Ramos (cell line): ENCODE measurements at regions not wholly inside any gene's neighbourhood (a gene's known extent, or its start where the extent isn't known, plus 50 kb on each side); places are given as distances from the start of the nearest gene placed in this dataset.
"Not testable (repeated sequence)": the region's sequence is repeated elsewhere in the genome, so short reads cannot be mapped to it uniquely, and the experiment has no call there.

ENCODE experiments used
- in situ Hi-C: fragments of 300-500 bp; cut with MboI; formaldehyde crosslinking; loops from one replicate; pipeline ENCODE4 v1.14.3; 2022; ENCODE audit warnings: low sequenced_read_pairs; ENCODE audit not compliant: unreplicated experiment

DNA sequence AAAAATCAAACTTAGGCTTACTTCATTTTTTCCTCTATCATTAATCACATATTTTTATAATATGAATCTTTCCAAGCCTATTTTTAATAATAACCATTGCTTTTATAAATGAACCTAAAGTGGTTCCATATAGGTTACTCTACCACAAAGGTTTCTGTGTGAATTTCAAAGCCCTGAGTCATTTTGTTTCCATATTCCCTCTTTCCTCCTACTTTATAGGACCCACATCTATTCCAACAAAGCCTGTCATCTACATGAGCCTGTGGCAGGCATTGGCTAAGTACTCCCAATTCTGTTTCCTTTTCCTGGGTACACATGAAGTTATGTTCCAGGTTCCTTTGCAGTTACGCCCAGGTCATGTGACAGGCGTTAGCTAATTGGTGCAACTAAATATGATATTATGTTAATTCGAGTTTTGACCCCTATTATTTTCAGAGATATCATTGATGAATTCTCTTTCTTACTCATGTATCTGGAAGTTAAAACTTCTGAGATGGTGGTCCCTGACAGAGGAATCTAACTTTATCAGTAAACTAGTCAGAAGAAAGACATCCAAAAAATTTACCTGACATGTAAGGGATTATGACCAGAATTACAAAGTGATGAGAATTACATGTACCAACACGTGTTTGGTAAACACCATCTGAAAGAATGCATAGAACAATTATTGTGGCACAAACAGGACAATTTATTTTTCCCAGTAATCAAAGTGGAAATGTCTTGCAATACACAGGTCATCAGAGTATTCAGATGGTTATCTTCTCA, 1264.0 kb upstream of the CNTN5 start:
- in situ Hi-C loops: no loop called here

DNA sequence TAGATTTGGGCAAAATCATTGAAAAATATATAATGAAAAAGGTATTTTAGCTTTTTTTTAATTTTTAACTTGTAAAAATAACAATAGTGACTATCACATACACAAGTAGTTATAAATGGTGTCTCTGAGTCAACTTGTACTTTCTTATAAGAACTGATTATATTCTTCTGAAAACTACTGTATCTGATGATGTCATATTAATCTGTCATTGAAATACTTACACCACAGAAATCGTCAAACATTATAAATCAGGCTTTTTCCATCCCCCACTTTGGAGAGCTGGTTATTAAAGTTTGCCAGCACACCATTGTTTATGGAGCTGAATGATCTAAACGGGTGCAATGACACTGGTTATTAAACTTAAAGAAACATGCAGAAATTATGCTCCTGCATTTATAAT, 1259.6 kb upstream of the CNTN5 start:
- in situ Hi-C loops: no loop called here

DNA sequence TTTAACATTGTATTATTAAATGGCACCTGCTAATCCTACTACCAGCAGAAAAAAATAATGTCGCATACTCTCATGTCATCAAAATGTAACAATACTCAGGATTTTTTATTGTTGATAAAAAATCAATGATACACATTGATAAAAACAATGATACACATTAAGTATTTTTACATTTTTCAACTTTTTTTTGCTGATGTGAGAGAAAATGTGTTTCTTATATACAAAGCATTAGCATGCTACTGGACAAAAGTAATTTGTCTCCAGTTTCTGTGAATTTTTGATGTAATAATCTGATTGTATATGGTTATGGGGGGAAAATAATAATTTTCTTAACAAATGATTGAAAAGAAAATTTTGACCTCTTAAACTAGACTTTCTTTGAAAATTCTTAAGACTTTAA, 1256.6 kb upstream of the CNTN5 start:
- in situ Hi-C loops: no loop called here

DNA sequence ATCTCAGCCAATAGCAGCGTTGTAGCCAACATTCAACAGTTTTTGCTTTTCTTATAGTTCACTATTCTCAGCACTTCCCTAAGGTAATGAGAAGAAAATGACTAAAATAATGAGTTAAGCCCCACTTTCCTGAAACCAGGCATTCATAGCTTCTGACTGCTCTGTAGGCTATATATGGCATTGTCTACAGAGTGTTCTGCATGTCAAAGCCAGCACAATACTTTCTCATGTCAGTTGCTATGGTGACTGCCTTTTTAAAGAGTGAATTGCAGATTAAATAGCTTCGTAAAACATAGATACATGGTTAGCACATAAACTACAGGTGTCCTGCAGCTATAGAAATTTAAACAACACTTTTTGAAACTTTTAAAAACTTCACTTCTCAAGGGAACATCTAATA, 1256.1 kb upstream of the CNTN5 start:
- in situ Hi-C loops: no loop called here

DNA sequence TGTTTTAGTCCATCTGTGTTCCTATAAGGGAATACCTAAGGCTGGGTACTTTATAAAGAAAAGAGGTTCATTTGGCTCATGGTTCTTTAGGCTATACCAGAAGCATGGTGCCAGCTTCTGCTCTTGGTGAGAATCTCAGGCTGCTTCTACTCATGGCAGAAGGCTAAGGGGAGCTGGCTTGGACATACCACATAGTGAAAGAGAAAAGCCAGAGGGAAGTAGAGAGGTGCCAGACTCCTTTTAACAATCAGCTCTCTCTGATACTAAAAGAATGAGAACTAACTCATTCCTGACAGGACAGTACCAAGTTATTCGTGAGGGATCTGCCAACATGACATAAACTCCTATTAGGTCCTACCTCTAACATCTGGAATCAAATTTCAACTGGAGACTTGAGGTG, 1250.2 kb upstream of the CNTN5 start:
- in situ Hi-C loops: no loop called here

DNA sequence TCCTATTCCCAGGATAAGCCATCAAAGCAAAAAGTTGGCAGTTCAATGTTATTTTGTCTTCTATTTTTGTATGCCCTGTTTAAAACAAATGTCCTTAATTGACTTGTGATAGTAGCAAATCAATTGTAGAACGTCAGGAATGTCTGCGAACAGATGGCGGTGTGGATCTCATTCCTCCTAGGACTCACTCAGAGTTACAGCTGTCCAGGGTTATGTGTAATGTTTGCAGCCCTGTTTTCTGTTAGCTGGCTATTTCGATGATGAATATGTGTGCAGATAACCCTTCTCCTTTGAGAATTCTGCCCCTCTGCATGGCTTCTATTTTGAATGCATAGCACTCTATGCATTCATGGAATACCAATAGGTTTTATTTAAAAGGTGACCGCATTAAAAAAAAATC, 1248.0 kb upstream of the CNTN5 start:
- in situ Hi-C loops: no loop called here

DNA sequence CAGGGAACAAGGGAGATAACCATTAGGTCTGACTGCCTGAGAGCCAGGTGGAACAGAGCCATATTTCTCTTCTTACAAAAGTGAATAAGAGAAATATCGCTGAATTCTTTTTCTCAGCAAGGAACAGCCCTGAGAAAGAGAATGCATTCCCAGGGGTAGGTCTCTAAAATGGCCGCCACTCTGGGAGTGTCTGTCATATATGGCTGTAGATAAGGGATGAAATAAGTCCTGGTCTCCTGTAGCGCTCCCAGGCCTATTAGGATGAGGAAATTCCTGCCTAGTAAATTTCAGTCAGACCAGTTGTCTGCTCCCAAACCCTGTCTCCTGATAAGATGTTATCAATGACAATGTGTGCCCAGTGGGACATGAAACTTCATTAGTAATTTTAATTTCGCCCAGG, 1236.4 kb upstream of the CNTN5 start:
- in situ Hi-C loops: not testable (repeated sequence)

DNA sequence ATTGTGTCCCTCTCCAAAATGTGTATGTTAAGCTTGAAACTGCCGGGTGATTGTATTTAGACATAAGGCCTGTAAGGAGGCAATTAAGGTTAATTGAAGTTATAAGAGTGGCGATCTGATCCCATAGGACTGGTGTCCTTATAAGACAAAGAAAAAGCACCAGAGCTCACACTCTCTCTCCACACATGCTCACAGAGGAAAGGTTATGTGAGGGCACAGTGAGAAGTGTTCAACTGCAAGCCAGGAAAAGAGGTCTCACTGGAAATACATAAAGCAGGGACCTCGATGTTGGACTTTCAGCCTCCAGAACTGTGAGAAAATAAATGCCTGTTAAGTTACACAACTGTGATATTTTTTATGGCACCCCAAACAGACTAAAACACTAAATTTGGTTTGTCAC, 1233.8 kb upstream of the CNTN5 start:
- in situ Hi-C loops: no loop called here

DNA sequence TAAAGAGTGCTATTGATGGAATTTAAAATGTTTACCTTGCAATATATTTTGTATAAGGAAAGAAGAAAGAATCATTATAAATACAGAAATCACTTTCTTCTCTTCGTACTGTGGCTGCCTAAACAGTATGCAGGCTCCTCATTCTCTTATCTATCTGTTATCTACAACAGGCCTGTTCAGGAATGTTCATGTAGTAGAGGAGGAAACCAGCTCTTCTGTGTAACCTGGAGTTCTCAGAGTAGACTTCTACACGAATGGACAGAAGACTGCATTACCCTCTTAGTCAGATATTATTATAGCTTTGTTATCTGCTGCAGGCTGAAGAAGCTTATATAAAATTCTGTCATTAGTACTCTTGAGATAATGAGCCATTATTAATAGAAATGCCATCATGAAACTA, 1225.9 kb upstream of the CNTN5 start:
- in situ Hi-C loops: no loop called here

DNA sequence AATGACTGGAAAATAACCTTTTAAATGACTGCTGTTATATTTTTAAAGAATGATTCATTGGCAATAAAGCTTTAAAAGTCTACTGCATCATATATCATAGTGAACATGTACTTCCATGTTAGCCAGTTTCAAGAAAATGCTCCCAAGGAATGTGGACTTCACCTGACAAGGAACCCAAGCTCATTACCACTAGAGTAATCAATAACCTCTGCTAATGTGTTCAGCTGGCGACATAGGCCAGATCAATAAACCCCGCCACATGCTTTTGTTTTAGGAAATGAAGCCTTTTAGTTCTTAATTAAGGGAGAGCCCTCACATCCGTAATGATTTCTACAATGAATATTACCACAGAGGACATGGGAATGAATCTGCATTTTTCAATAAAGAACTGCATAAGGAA, 1219.9 kb upstream of the CNTN5 start:
- in situ Hi-C loops: no loop called here

DNA sequence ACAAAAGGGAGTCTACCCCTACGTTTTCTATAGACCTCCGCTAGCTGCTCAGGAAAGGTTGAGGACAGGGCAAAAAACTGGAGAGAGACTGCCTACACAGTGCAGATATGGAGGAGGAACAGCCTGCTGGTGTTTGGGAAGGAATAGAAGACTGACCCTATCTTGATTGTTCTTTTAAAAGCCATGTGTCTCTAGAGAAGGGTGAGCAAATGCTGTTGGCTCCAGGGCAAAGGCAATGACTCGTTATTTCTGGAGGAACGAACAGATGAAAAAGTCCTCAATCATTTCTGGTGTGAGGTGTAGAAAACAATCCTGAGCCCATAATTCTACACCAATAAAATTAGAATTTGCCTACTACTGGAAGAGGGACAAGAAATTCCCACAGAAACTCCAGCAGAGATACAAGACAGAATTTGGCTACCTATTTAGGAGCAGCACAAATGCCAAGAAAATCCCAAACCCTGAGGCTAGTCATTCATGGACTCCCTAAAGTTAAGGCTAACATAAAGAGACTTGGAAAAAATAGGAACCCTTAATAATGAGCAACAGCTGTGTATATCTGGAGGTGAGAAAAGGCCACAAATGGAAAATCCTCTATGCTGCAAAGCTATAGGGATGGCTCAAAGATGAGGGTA, 1206.3 kb upstream of the CNTN5 start:
- in situ Hi-C loops: no loop called here

DNA sequence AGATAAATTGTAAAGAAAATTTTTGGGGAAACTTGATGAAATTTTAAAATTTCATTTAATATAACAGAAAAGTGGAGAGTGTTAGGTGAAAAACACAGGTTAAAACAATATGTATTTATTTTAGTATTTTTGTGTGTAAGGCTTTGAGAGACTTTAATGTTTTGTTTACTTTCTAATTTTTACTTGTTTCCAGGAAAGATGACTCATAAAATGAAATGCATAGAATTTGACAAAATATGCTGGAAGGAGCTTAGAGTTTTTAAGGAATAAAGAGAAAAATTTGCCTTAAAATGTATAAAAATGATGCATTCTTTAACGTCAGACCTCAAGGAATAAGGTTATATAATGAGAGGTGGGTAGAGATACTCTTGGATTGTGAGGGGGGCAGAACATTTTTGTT, 1205.1 kb upstream of the CNTN5 start:
- in situ Hi-C loops: no loop called here

DNA sequence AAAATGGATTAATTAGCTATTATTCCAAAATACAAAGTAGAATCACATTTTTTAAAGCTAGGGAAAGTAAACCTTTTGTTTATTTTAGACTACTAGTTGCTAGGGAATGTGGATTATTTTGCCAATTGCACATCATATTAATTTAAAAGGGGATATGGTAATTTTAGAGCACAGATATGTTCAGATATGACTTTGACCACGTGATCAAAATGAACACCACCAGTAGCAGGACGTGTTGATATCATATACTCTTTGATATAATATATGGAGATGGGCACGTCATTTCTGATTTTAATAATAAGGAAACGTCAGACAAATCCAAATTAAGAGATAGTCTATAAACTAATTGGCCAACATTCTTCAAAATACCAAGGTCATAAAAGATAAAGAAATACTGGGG, 1188.3 kb upstream of the CNTN5 start:
- in situ Hi-C loops: no loop called here

DNA sequence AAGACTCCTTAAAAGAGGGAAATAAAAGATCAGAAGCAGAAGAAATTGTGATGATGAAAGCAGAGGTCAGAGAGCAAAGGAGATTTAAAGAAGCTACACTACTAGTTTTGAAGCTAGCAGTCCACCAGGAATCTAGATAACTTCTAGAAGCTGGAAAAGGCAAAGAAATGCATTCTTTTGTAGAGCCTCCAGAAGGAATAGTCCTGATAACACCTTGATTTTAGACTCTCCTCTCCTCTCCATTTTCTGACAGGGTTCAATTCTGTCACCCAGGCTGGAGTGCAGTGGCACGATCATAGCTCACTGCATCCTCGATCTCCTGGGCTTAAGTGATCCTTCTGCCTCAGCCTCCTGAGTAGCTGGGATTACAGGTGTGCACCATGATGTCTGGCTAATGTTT, 1187.3 kb upstream of the CNTN5 start:
- in situ Hi-C loops: no loop called here

DNA sequence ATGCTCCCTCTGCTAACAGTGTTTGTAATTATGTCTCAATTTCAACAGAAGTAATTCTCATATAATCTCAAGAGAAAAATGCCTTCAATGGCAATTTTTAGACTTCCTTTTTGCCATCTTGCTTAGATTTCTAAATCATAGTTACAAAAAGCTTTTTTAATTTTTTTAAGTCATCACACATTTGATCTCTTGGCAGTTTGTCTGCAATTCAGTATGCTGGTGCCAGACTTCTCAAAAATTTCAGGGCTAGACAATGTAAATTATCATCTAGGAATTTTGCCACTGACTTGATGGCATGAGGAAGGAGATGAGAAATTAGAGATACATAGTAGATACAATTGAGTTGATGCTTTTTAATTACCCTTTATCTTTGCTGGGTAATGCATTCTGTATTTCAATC, 1176.7 kb upstream of the CNTN5 start:
- in situ Hi-C loops: no loop called here

DNA sequence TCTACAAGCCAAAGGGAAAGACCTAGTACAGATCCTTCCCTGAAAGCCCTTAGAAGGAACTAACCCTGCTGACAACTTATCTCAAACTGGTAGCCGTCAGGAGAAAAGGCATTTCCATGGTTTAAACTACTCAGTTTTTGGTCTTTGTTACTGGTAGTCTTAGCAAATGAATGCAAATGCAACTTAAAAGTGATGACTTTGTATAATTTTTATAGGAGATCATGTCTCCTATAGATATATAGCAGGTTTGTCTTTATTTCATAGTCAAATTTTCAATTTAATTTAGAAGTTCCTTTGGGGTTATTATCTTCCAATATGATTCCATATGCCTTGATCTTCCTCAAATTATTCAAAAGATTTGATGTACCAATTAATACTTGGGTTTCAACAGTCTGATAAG, 1173.0 kb upstream of the CNTN5 start:
- in situ Hi-C loops: no loop called here

DNA sequence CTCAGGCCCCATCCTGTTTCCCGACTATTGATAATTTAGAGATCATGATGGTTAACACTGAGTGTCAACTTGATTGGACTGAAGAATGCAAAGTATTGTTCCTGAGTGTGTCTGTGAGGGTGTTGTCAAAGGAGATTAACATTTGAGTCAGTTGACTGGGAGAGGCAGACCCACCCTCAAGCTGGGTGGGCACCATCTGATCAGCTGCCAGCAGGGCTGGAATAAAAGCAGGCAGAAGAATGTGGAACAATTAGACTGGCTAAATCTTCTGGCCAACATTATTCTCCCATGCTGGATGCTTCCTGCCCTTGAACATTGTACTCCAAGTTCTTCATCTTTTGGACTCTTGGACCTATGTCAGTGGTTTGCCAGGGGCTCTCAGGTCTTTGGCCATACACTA, 1170.0 kb upstream of the CNTN5 start:
- in situ Hi-C loops: no loop called here

DNA sequence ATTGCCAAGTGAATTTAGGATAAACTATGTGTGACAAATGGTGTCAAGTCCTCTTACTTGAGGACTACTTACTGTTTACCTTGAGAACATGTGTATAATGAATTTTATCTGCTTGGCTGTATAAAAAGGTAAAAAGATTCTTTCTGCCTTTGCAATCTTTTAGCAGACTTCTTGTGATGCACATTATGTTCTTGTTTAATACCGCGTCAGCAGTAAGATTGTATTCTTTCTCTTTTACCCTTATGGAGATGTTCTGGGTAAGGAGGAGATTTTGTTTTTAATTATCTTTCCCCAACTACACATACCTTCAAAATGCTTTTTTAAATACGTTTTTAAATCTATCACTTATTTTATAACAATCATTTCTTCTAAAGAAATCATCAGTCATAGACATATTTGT, 1166.4 kb upstream of the CNTN5 start:
- in situ Hi-C loops: no loop called here

DNA sequence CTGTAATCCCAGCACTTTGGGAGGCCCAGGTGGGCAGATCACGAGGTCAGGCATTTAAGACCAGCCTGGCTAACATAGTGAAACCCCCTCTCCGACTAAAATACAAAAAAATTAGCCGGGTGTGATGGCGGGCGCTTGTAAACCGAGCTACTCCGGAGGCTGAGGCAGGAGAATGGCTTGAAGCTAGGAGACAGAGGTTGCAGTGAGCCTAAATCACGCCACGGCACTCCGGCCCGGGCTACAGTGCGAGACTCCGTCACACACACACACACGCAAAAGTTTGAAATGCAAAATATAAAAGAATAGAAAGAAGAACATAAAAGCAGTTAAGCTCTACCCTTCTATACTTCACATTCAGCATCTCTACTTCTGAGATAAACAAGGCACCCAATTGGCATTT, 1165.9 kb upstream of the CNTN5 start:
- in situ Hi-C loops: no loop called here

DNA sequence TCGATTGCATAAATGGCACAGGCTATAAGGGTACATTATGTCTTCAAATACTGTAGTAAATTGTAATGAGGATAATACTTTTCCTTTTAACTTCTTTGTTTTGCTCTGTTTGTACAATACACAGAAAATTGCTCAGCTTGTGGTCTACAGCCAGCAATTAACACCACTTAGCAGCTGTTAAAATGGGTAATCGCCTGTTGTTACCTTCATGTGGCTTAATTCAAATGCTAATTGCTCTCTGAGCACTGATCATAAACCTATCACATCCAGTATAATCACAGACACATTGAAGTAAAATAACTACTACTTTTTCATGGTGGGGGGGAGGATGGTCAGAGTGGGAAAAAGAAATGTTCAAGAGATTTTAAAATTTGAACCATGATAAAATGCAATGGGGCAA, 1164.1 kb upstream of the CNTN5 start:
- in situ Hi-C loops: no loop called here

DNA sequence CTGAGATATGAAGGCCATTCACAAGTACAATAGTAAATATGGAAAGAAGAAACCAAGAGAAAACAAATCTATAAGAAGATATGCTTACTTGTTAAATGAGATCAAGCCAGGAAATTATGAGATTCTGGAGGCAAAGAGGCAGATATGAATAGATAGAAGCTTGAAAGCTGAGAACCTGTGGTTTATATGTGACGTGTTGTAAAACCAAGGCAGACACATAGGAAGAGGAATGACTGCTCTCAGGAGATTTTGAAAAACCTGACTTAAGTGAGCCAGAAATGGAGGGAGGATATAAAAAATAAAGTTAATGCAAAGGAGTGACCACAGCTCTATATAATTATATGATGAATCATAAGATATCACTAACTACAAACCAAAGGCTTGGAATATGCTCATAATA, 1160.5 kb upstream of the CNTN5 start:
- in situ Hi-C loops: no loop called here

DNA sequence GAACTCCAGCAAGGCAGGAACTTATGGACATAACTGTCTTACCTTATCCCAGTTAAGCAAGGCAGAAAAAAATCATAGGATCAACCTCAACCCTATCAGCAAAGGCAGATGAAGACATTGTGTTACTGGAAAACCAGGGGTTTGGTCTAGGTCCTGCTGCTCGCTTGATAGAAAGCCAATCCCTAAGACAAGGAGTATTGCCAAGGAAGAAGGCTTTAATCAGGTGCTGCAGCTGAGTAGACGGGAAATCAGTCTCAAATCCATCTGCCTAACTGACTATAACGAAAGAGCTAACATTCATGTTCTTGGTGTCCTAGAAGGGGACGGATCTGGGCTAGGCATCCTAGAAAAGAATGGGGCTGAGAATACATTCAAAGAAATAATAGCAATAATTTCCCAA, 1158.7 kb upstream of the CNTN5 start:
- in situ Hi-C loops: no loop called here
